Left renal pelvis (tissue), 4 donors: ENCODE measurements at regions not wholly inside any gene's neighbourhood (a gene's known extent, or its start where the extent isn't known, plus 50 kb on each side); places are given as distances from the start of the nearest gene placed in this dataset.

Experiments used
- DNase-seq, 4 donors: peaks; one replicate each; pipeline ENCODE4 v3.0.0-alpha.2; 2013; ENCODE audit warnings: low read depth in 4 of 4, low spot score in 3 of 4

DNA sequence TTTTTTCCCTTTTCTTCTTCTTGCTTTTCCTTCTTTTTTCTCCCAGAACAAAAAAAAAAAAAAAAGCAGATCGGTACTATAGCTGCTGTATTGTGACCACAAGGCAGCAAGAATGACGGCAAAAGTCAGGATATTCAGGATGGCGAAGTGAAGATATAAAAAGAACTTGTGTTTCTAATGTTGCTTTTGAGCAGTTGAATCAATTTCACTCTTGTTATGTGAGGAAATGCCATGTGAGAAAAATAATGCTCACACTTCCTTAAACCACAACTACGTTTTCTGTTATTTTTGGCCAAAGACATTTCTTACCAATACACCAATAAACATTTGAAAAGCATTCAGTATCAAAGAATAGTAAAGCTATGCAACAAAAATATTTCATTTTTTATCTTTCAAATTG, 510.5 kb downstream of the HACE1 start:
- DNase-seq = no peak

DNA sequence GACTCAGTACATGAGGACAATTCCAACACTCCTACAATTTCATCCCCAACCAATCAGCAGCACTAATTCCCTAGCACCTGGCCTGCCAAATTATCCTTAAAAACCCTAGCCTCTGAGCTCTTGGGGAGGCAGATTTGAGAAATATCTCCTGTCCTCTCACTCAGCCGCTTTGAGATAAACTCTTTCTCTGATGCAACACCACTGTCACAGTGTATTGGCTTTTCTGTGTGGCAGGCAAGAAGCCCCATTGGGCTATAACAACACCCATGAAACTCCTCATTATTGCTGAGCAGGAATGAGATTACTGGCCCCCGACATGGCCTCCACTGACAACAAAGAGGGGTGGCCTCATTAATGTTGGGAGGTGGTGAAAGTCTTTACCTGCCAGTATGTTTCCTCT, 515.5 kb downstream of the HACE1 start:
- DNase-seq = no peak

DNA sequence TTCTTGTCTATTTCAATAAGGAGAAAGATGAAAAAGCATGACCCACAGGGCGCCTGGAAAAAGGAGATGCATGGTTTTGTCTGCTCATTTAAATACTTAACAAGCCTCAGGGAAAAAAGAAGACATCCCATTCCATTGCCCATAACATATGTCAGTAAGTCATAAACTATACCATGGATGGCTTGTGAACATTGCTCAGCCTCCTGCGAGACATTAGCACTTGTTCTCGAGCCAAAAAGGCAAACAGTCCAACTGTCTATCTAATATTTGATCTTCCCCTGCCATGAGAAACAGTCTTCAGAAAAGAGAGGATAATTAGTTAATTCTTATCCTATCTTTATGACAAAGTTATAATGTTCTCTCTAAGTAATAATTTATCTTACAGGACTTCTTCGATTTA, 527.4 kb downstream of the HACE1 start:
- no peak for DNase-seq

DNA sequence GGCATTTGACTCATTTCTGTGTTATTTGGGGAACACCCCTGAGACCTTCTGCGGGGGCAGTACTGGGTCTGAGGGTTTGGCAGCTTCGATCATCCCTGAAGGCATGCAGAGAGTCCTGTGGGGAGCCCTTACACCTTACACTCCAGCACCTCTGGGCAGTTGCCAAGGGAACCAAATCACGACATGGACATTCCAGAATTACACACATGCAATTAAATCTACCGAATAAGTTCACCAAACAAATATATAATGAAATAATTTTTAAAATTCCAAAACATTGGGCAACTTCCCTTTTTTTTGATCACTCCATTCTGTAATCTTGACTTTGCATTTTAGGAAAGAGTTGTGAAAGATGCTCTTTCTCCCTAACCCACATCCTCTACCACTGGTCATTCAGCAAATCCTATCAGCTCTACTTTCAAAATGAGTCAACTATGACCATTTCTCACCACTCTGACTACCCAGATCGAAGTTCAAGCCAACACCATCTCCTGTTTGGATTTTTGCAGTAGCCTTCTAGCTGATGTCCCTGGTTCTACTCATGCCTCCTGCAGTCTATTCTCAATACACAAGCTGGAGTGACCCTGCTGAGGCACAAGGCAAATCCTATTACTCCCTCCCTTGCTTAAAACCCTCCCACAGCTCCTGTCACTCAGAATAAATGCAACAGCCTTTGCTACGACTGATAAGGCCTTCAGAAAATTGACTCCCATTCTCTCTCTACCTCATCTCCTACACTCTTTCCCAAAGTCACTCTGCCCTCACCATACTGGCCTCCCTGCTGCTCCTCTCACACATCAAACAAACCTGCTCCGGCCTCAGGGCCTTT, 533.3 kb downstream of the HACE1 start:
- no peak for DNase-seq

DNA sequence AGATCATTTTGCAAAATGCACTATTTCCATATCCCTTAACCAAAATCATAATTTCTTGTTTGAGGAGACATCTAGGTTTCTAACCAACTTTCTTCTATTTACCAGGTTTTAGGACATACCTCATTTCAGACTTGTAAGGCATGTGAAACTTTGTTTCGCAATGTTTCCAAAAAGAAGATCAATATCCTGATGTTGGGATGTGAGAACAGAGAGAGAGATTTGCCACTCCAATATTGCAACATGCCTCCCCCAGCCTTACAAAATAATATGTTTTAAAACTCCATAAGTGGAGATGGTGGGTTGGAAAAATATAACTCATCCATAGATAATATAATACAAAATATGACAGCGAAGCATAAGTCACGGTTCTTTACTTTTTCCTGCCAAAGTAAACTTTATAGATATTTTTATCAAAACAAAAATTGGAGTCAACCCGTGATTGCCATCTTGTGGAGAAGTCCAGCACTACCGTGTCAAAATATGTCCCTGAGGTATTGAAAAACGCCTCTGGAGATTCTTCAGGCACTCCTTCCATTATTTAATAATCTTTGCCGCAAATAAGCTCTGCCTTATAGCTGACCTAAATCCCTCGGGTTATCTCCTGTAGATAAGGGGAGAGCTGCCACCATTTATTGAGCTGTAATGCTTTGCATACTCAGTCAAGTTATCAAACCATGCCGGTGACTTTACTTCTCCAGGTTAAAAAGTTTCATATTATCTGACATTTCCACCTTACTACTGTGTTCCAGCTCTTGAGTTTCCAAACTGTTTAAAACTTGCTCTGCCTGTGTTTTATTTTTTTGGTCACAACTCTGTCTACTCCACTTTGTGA, 534.2 kb downstream of the HACE1 start:
- DNase-seq = peak in 1 of 4 donors; percentile 4

- DNase-seq = no peak
Observed at GRCh38 chr6:104324301-104324700, 535.4 kb downstream of the HACE1 start.

DNA sequence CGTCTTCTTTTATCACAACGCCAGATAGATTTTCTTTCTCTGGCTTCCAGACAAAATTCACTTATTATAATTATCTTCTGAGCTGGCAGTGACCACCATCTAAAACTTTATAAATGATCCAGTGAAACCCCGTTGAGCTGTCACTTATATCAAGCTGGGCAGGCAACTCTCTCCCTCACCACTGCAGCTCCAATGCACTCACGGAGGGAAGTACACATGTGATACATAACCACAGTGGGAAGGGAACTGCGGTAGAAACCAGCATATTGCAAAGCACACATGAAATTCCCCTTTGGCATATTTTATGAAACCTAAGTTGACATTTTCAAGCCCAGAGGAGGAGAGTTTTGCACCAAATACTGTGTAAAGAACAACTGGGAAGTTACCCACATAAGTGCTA, 536.9 kb downstream of the HACE1 start:
- DNase-seq = no peak

DNA sequence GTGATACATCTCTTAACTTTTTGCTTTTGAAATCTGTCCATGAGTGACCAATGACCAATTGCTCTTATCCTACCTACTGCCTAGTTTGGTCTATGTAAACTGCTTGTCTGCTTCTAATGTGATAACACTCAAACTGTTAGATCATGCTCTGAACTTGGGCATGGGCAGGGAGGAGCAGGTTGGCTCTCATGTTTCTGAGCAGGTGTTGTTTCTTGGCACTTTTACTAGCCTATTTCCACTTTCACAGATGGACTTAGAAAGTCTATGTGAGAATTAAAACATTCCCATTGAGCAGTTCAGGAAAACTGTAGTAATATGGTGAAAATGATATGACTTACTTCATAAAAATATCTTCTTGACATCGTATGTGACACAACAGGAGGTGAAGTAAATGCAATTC, 538.4 kb downstream of the HACE1 start:
- no peak for DNase-seq

DNA sequence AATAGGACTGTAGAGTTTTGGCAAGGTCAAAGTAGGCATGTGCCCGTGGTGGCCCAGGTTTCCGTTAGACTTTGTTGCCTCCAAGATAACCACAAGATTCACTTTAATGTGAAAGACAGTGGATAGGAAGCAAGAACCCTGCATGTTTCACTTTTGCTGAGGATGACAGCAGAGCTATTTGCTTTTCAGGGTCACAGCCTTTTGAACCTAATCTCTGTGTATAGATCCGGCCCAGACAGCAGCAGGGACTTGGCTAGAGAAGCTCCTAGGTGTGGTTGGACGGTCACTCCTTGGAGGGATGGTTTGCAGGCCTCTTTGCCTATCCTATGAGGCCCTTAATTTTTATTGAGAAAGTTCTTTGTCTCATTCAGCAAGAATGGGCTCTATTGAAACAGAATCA, 538.8 kb downstream of the HACE1 start:
- DNase-seq = no peak

GRCh38 chr6:104312851-104313250, 546.9 kb downstream of the HACE1 start:
- DNase-seq = no peak

GRCh38 chr6:104306211-104306610, 553.5 kb downstream of the HACE1 start:
- DNase-seq = no peak

DNA sequence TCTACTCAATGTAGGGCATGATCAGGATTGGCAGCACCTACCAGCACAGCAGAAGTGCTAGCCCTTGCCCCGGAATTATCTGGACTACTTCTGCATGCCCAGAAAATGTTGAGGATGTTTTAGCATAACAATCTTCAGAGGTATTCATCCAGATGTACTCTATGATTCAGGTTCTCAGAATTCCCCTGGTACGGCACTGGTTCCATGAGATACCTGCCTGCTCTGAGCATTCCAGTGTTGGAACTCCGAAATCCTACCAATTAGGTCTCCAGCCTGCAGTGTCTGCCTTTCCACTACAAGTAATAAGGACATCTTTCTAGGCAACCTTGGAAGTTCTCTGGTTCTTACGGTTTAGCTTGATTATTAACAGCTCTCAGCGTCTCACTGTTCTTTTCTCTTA, 554.5 kb downstream of the HACE1 start:
- DNase-seq = no peak

GRCh38 chr6:104301951-104302350, 557.8 kb downstream of the HACE1 start:
- DNase-seq = no peak

DNA sequence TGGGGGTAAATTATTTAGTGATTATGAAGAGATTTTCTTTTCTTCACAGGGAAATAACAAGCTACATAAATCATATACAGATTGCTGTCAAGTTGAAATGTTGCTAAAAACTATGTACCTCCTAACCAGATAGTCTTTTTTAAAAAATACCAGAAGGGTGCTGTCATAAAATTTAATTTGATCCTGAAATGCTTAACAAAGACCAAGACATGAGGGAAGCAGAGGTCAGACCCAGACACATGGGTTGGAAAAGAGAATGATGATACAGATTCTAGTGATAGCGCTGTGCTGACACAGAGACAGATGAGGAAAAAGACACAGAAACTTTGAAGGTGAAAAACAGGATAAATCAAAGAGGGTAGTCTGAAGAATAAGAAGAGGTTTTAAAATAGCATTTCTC, 573.1 kb downstream of the HACE1 start:
- DNase-seq = no peak

DNA sequence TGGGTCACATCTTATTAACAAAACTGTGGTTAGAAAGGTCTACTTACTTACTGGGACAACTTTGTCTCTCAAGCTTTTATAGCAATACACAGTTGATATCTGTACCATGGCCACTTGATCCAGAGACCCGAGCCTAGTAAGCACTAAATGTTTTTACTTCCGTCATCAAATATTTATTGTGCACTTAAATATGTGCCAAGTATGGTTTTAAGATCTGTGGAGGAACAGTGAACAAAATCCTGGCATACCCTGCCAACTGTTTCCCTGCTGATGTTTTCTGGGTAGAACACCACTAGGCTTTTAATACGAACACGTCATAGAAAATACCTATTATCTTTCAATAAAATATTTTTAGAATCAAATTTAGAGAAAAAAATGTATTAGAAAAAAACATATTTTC, 574.8 kb downstream of the HACE1 start:
- no peak for DNase-seq

DNA sequence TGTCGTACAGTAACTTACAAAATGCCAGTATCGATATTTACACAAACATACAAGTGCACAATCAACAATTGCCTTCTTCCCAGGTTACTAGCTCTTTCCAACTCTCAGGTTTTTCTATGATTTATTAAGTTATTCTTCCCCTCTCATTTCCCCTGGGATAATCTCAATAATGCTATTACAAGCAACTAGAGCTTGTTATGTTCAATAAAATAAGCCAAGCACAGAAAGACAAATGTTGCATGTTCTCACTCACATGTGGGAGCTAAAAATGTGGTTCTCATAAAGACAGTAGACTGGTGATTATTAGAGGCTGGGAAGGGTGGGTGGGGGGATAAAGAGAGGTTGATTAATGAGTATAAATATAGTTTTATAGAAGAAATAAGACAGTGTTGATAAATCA, 577.1 kb downstream of the HACE1 start:
- DNase-seq = no peak

- no peak for DNase-seq
Observed at GRCh38 chr6:104281370-104281769, 578.3 kb downstream of the HACE1 start.

DNA sequence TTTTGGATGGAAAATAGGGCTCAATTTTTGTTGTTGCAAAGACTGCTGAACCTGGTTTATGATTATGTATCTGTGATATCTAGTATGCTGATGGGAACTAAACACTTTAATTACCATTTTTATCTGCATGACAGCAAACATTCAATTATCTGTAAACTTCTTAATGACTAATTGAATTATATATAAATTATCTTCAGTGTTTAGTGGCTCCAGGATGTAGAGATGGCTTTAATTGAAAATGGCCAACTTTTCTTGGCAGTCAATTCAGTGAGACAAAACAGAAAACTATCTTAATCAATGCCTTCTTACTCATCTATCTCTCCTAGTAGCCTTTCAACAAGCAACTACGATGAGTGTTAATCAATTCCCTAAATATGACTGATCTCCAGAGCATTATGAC, 591.3 kb downstream of the HACE1 start:
- DNase-seq = no peak

- no peak for DNase-seq
Observed at GRCh38 chr6:104266922-104267321, 592.8 kb downstream of the HACE1 start.

GRCh38 chr6:104256646-104257045, 603.1 kb downstream of the HACE1 start:
- no peak for DNase-seq

GRCh38 chr6:104253236-104253635, 606.5 kb downstream of the HACE1 start:
- DNase-seq = no peak

- DNase-seq = no peak
Observed at GRCh38 chr6:104252276-104252675, 607.4 kb downstream of the HACE1 start.
